HG02870 (cell line): ENCODE measurements at regions not wholly inside any gene's neighbourhood (a gene's known extent, or its start where the extent isn't known, plus 50 kb on each side); places are given as distances from the start of the nearest gene placed in this dataset.
A peak's percentile ranks its signal among the peaks of the same experiment; 100 is the strongest.

Source experiments
- ATAC-seq: cut with Tn5 transposase; IDR thresholded peaks from one replicate; pipeline ENCODE4 v1.9.1; 2021; ENCODE audit warnings: mild to moderate bottlenecking, moderate library complexity; ENCODE audit not compliant: unreplicated experiment

- peak; percentile 78 for ATAC-seq
Observed at GRCh38 chr3:16048435-16049318, 125.8 kb upstream of the GALNT15 start.

GRCh38 chr3:16050641-16051467 is 123.6 kb upstream of the GALNT15 start:
- ATAC-seq, result no peak

GRCh38 chr3:16051691-16052090 is 122.8 kb upstream of the GALNT15 start:
- ATAC-seq, result no peak

- no peak for ATAC-seq
Observed at GRCh38 chr3:16052964-16053363, 121.5 kb upstream of the GALNT15 start.

- ATAC-seq, result no peak
Observed at GRCh38 chr3:16053794-16054193, 120.7 kb upstream of the GALNT15 start.

- ATAC-seq, result no peak
Observed at GRCh38 chr3:16055606-16056211, 118.8 kb upstream of the GALNT15 start.

GRCh38 chr3:16056217-16056616 is 118.3 kb upstream of the GALNT15 start:
- no peak for ATAC-seq

GRCh38 chr3:16058521-16058920 is 116.0 kb upstream of the GALNT15 start:
- no peak for ATAC-seq

GRCh38 chr3:16059081-16059537 is 115.4 kb upstream of the GALNT15 start:
- ATAC-seq, result no peak

GRCh38 chr3:16059711-16060357 is 114.6 kb upstream of the GALNT15 start:
- no peak for ATAC-seq

- ATAC-seq, result no peak
Observed at GRCh38 chr3:16060358-16060852, 114.1 kb upstream of the GALNT15 start.

- no peak for ATAC-seq
Observed at GRCh38 chr3:16060945-16061344, 113.5 kb upstream of the GALNT15 start.

GRCh38 chr3:16061491-16061890 is 113.0 kb upstream of the GALNT15 start:
- ATAC-seq, result no peak

- no peak for ATAC-seq
Observed at GRCh38 chr3:16063603-16064002, 110.9 kb upstream of the GALNT15 start.

- ATAC-seq, result no peak
Observed at GRCh38 chr3:16064642-16065414, 109.7 kb upstream of the GALNT15 start.

- ATAC-seq, result no peak
Observed at GRCh38 chr3:16066545-16066944, 107.9 kb upstream of the GALNT15 start.

GRCh38 chr3:16066975-16067374 is 107.5 kb upstream of the GALNT15 start:
- ATAC-seq, result no peak

GRCh38 chr3:16067837-16068471 is 106.5 kb upstream of the GALNT15 start:
- ATAC-seq, result no peak

- no peak for ATAC-seq
Observed at GRCh38 chr3:16069149-16069922, 105.1 kb upstream of the GALNT15 start.
